ENCODE measurements at regions not wholly inside any gene's neighbourhood (a gene's known extent, or its start where the extent isn't known, plus 50 kb on each side); places are given as distances from the start of the nearest gene placed in this dataset.

GRCh38 chr2:43074592-43075053 is 151.8 kb downstream of the ZFP36L2 start:
- no peak for DNase-seq
- Histone ChIP-seq H3K27me3 (no peaks in the 10 kb centered on the region), H3K27ac (peak overlapping the region; percentile 66 to 75), H3K9me3 (no peaks in the 10 kb centered on the region), H3K4me3 (no peak overlapping the region), H3K4me1 (peaks cover 33 to 58% of the 10 kb centered on the region in 2 donors), H3K36me3 (no peaks in the 10 kb centered on the region)
- ATAC-seq, result no peak
- no peak for TF ChIP-seq CTCF (IDR thresholded peaks at IDR 0.05)
- intact Hi-C loops (cut with DNase I), result no loop called here

DNA sequence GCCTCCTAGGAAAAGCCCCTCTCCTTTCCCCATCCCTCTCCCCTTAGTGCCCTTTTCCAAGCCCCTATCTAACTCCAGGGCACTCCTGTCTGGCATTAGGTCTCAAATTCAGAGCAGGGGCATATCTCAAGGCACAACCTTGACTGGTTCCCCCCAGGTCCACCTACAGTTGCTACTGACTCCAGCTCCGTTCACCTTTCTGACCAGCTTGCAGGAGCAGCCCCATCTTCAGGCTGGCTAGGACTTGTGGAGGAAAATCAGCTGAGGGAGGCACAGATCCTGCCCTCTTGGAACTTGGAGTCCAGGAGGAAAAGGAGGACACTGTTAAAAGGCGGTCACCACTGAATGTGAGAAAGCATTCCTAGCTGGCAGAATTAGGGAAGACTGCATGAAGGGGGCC is 152.4 kb downstream of the ZFP36L2 start:
- Histone ChIP-seq H3K4me1 (peaks cover 33 to 57% of the 10 kb centered on the region in 2 donors), H3K4me3 (no peak overlapping the region), H3K9me3 (no peaks in the 10 kb centered on the region), H3K27me3 (no peaks in the 10 kb centered on the region), H3K36me3 (no peaks in the 10 kb centered on the region), H3K27ac (peak overlapping the region; percentile 66 to 75)
- ATAC-seq, result no peak
- DNase-seq, result no peak
- intact Hi-C loops (cut with DNase I), result no loop called here
- TF ChIP-seq CTCF (IDR thresholded peaks at IDR 0.05), result no peak

DNA sequence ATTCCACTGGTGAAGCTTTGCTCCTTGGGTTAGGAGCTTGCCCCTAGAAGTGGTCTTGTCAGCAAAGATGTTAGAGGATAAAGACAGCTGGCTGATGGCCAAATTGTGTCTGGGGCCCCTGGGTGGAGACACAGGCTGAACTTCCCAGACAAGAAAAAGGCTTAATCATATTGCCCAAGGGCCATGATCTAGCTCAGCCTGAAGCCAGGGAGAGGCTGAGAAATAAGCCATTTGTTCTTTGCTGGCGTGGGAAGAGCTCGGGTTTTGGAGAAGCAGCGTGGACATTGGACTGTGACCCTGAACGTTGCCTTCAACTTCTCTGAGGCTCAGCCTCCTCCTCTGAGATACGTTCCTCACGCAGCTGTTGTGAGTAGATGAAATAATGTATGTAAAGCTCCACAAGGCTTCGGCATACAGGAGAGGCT is 153.0 kb downstream of the ZFP36L2 start:
- no peak for ATAC-seq
- no peaks in the 10 kb centered on the region for H3K9me3 ChIP-seq
- intact Hi-C loops (cut with DNase I), result no loop called here
- H3K27ac ChIP-seq, result peak overlapping the region; percentile 66 to 75
- H3K4me3 ChIP-seq, result no peak overlapping the region
- DNase-seq, result peak in 1 of 4 donors; percentile 55
- H3K27me3 ChIP-seq, result no peaks in the 10 kb centered on the region
- no peaks in the 10 kb centered on the region for H3K36me3 ChIP-seq
- TF ChIP-seq CTCF (IDR thresholded peaks at IDR 0.05), result no peak
- peaks cover 33 to 52% of the 10 kb centered on the region in 2 donors for H3K4me1 ChIP-seq

DNA sequence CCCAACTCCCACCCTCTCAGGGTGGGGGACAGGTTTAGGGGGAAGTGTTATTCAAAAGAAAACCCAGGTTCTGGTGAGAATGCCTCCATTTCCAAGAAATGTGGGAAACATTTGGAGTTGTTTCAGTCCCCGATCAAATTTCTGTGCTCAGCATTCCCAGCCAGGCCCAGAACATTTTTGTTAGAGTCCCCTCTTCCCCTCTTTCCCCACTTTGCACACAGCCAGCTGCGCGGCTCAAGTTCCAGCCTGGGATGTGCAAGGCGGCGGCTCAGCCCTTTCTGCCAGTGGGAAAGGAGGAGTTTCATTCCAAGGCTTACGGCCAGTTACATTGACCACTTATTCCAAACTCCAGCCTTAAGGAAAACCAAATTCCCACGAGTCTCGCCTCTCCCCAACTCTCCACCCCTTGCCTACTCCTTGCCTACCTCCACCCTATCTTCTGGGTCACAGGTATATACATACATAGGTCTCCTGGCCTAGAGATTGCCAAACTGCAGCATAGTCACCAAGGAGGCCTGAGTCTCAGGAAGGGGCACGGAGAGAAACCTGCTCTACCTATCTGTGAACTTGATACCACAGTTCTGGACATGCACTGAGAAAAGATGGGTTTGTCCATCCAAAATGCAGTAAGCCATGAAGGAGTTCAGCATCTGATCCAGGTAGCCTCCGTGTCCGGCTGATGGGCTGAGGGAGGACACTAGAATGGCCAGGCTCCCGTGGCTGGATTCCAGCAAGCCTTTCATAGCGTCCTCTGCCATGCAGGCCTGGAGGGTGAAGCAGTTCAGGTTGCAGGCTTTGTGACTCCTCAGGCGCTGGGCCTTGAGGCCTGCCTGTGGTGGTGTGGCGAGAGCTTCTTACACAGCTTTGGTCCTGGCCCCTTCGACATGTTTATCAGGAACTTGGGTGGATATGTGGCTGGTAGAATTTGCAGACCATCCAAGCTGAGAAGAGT is 154.5 kb downstream of the ZFP36L2 start:
- DNase-seq, result peak in 3 of 4 donors; percentile 48 to 86 (median 67)
- intact Hi-C loops (cut with DNase I), result no loop called here
- peaks cover 33 to 52% of the 10 kb centered on the region in 2 donors for H3K4me1 ChIP-seq
- H3K4me3 ChIP-seq, result no peak overlapping the region
- no peaks in the 10 kb centered on the region for H3K9me3 ChIP-seq
- H3K27ac ChIP-seq, result peak overlapping the region; percentile 28 to 59
- ATAC-seq, result no peak
- TF ChIP-seq CTCF (IDR thresholded peaks at IDR 0.05), result no peak
- H3K27me3 ChIP-seq, result no peaks in the 10 kb centered on the region
- H3K36me3 ChIP-seq, result no peaks in the 10 kb centered on the region
